ENCODE measurements at regions not wholly inside any gene's neighbourhood (a gene's known extent, or its start where the extent isn't known, plus 50 kb on each side); places are given as distances from the start of the nearest gene placed in this dataset.

- TF ChIP-seq CTCF (conservative IDR thresholded peaks at IDR 0.05; ENCODE audit: low read length) (no peak), EZH2phosphoT487 (IDR thresholded peaks at IDR 0.05; ENCODE audit: borderline replicate concordance) (no peak)
Measured at GRCh38 chr9:115275753-115276152, 157.8 kb upstream of the TNC start.

Measured in Loucy (cell line).